HCEC 1CT (cell line): ENCODE measurements at regions not wholly inside any gene's neighbourhood (a gene's known extent, or its start where the extent isn't known, plus 50 kb on each side); places are given as distances from the start of the nearest gene placed in this dataset.
"Not testable (repeated sequence)": the region's sequence is repeated elsewhere in the genome, so short reads cannot be mapped to it uniquely, and the experiment has no call there.

Experiments used
- DNase-seq: peaks from one replicate; pipeline ENCODE4 v3.0.0-alpha.2; 2017

GRCh38 chr12:38484821-38485449 lies 168.4 kb downstream of the ALG10B start:
- no peak for DNase-seq

DNA sequence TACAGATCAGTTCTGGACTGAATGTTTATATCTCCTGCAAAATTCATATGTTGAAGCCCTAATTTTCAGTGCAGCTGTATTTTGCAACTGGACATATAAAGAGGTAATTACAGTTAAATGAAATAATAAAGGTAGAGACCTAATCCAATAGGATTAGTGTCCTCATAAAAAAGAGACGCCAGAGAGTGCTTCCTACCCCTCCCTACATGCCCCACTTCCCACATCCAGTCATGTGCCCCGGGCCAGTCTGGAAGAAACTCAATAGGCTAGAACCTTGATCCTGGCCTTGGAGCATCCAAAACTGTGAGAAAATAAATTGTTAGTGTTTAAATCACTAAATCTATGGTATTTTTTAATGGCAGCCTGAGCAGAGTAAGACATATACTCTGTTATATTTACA lies 172.3 kb downstream of the ALG10B start:
- no peak for DNase-seq

DNA sequence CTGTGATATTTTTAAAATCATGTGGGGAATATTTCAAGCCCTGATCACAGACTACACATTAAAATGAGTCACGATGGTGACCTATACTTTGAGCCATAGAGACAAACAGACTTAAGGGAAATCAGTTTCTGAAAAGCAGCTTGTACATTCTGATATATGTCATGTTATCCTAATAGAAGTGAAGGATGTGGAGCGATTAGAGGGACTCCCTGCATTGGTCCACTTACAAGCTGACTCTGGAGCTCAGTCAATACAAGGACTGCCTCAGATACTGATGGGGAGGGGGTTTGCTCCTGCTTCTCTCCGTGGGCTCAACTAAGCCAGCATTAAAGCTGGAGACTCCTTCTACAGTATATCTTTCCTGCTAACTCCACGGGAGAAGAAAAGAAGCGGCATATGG lies 173.5 kb downstream of the ALG10B start:
- no peak for DNase-seq

DNA sequence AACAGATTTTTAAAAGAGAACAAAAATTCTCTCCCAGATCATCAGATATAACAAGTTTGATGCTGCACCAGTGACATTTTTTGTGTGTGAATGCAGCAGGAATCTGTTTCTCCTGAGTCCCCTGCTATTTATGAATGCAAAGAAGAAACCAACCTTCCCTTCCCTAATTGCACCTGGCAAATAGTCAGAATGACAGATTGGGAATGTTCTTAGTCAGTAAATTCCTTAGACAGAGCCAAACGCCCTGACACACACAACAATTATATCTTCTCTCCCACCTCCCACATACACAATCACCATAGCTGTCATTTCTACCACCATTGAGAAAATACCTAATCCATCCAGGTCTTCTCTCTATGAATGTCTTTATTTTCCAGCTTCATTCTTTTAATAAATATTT lies 174.4 kb downstream of the ALG10B start:
- no peak for DNase-seq

GRCh38 chr12:38501481-38501880 lies 184.9 kb downstream of the ALG10B start:
- DNase-seq: no peak

- DNase-seq: no peak
Measured at GRCh38 chr12:38501991-38502390, 185.4 kb downstream of the ALG10B start.

DNA sequence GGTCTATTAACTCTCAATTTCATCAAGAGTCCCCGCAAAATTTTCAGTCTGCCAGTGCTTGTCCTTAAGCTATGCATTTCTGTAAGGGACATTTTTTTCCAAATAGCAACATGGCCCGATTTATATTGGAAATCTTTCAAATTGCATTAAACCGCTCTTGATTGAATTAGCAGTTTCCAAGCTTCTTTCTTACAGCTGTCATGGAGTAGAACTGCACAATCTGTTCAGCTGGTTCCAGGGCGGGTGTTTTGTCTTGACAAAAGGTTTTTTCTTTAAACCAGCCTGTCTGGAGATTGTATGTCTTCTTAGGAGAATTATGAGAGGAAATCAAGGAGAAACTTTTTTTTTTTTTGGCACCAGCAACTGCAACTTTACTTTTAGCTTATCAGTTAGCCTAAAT lies 185.8 kb downstream of the ALG10B start:
- no peak for DNase-seq

DNA sequence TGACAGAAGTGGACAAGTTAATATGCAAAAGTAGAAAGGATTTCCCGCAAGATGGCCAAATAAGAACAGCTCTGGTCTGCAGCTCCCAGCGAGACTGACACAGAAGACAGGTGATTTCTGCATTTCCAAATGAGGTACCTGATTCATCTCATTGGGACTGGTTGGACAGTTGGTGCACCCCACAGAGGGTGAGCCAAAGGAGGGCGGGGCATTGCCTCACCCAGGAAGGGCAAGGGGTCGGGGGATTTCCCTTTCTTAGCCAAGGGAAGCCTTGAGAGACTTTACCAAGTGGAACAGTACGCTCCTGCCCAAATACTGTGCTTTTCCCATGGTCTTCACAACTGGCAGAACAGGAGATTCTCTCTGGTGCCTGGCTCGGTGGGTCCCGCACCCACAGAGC lies 191.3 kb downstream of the ALG10B start:
- DNase-seq: no peak

- DNase-seq: no peak
Measured at GRCh38 chr12:38508246-38508645, 191.7 kb downstream of the ALG10B start.

GRCh38 chr12:38515912-38516311 lies 199.3 kb downstream of the ALG10B start:
- DNase-seq: no peak

- DNase-seq: no peak
Measured at GRCh38 chr12:38516418-38516817, 199.8 kb downstream of the ALG10B start.

DNA sequence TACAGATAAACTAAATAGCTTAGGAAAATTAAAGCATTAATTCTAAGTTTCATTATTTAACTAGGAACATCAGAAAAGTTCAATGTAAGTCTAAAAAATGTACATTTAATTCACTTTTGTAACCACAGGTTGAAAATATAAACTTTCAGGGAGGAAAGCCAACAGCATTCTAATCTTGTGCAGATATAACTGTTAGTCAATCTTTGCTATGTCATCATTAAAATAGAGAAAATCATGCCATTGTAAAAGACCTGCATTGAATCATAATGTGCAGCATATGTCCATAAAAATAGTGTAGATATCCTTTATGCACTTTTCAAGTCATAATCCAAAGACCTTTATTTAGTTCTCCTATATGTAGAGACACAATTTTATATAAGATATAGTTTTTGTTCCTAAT lies 207.3 kb downstream of the ALG10B start:
- DNase-seq: no peak

DNA sequence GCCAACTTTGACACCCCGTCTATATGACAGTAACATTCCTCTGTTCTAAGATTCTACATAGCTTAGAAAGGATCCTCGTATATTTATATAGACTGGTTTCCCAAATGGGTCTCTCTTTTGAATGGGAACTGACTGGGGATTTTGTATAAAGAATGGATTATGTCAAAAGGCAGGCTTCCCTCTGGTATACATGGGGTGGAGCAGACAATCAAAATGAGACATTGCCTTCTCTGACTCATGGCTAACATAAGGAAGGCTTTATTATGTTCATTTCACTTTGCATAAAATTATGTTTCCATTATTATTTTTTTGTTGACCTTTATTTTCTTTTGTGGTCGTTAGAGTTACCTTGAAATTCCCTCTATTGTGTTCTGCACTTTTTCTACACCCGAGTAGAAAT lies 211.1 kb downstream of the ALG10B start:
- no peak for DNase-seq

- no peak for DNase-seq
Measured at GRCh38 chr12:38528527-38528926, 212.0 kb downstream of the ALG10B start.

- DNase-seq: not testable (repeated sequence)
Measured at GRCh38 chr12:38529281-38529680, 212.7 kb downstream of the ALG10B start.

DNA sequence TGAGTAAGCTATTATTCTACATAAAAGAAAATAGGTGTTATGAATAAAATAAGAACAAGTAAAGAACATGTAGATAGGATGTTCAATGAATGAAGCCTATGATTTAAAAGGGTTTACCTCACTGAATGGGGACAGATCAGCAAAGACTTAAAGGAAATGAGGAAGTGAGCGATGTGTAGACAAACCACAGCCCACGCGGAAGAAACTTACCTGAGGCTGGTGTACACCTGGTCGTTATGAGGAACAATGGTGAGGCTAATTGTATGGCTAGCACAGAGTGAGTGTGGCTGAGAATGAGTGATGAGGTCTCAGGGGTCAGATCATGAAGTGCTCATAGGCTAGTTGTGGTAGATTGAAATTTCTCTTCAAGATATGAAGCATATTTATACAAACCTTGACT lies 221.7 kb downstream of the ALG10B start:
- DNase-seq: no peak

DNA sequence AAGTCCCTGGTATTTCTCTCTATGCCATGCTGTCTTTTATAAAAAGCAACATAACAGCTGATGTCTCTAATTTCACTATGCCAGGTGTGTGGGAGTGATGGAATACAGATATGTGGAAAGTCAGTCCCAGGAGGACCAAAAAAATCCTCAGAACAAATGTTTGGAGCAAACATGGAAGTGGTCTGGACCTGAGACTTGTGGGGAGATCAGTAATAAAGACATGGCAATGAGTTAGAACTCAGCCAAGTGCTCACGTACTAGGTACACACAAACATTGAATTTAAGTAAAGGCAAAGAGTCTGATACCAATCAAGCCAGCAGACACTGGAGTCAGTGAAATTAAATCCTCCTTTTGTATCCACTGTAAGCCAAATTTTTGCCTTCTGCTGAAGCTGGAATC lies 223.6 kb downstream of the ALG10B start:
- no peak for DNase-seq

- no peak for DNase-seq
Measured at GRCh38 chr12:38541849-38542248, 225.3 kb downstream of the ALG10B start.

DNA sequence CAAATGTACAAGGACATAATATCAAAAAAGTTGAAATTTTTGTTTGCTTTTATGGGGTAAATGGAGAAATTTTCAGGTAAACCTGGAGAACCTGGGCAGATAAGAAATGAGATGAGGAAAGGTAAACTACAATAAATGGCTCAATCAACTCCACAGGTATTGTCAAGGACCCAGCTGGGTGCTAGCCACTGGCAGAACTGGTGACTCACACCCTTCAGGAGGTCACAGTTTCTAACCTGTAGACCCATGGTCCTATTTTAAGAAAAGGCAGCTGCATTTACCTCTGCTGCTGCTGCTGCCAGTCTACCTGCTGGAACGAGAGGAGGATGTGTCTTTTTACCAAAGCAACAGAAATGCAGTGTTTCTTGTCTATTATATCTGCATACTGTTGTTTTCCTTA lies 226.6 kb downstream of the ALG10B start:
- DNase-seq: no peak

DNA sequence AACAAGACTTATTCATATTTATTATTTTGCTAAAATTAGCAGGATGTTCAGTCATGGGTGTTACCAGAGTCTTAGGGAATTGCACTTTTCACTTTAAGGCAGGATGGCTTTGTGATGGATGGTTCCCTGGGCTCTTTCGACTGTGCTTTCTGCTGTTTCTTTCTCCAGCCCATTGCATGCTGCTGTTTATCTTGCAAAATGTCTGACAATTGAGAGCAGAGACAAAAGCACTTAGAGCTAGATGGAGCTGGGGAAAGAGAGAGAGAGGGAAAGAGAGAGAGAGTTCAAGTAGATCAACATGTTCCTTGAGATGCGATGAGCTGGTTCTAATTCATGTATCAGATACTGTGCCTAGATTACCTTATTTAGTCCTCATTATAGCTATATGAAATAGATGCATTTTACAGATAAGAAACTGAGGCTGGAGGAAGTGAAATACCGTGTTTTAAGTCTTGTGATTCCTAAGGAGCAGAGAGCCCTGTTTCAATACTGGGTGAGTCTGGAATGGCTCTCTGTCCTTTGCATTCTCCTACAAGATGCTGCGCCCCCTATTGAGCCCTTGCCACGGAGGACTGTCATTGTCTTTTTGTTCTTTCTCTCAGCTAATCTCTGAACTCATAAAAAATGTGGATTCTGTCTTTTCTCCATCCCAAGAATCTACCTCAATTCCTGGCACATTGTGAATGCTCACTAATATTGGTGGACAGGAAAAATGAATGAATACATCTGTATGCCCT lies 227.9 kb downstream of the ALG10B start:
- no peak for DNase-seq

GRCh38 chr12:38547586-38547985 lies 231.0 kb downstream of the ALG10B start:
- DNase-seq: no peak

DNA sequence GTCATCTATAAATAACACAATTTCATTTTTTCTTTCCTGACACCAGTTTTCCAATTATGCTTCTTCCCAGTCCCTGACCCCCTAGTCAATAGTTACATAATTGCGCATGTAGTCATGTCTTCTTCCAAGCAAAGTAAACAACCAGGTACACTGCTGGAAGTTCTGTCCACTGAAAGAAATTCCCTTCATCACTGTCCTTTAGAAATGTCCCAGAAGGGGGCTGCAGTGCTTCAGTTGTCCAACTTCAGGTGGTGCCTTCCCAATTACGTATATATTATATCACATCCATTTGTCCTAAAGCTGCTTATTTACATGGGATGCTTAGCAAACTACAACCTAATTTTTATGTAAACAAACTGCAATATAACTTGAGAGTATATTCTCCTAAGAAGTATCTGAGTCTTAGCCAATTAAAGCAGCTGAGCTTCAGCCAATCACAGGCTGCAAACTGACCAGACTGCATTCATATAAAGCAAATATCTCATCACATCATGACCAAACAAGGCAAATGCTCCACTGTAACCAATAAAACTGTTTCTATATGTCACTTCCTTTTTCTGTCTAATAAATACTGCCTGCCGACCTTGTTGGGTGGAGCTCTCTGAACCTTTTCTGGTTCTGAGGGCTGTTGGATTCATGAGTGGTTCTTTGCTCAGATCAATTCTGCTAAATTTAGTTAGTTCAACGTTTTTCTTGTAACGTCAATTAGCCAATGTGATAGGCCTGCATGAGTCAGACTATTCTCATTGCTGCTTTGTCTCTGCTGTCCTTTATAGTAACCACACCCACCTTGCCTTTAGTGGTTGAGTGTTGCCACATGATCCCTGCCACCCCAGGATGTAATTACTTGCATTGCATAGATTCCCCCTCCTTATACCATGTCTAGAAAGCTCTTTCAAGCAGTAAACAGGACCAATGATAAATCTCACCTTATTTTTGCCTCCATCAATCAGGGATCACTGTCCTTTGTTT lies 239.3 kb downstream of the ALG10B start:
- DNase-seq: no peak

GRCh38 chr12:38556647-38557046 lies 240.1 kb downstream of the ALG10B start:
- no peak for DNase-seq

GRCh38 chr12:38585086-38585485 lies 268.5 kb downstream of the ALG10B start:
- no peak for DNase-seq
